Gastrocnemius medialis (tissue), 4 donors: ENCODE measurements at regions not wholly inside any gene's neighbourhood (a gene's known extent, or its start where the extent isn't known, plus 50 kb on each side); places are given as distances from the start of the nearest gene placed in this dataset.

Source experiments
- POLR2A ChIP-seq, 2 donors: fragments of 450-650 bp; IDR thresholded peaks; one replicate each; pipeline ENCODE4 v1.6.1; 2017; ENCODE audit warnings: antibody characterized with exemption in 2 of 2, mild to moderate bottlenecking in 2 of 2, moderate library complexity in 2 of 2
- TF ChIP-seq, protein P1 (sequence below), 5 experiments: fragments of 450-650 bp in 3 of 5; fragments of 200-600 bp in 2 of 5; sonication (generic) in 2 of 5; IDR thresholded peaks in 4 of 5; conservative IDR thresholded peaks in 1 of 5; 1 replicate in 4 of 5; 2 replicates in 1 of 5; pipeline ENCODE4 v1.5.1; 2016 to 2019; ENCODE audit warnings: antibody characterized with exemption in 5 of 5, mild to moderate bottlenecking in 3 of 5, moderate library complexity in 3 of 5

DNA sequence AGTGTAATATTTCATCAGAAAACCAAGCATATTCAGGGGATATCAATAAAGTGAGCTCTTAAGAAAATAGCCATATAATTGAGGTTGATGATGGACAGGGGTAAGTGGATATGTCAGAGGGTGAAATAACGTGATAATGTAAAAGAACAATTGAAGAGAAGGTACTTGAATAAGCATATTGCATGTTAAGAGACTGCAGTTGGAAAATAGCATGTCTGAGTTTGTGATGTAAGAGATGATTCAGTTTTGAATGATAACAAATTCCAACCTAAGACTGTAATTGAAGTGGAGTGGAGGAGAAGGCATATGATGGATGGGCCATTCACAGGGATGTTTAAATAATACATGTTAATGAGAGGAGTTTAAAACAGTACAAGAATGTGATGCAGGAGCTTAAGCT, 1633.5 kb downstream of the SLITRK1 start:
- TF ChIP-seq, protein P1, sequence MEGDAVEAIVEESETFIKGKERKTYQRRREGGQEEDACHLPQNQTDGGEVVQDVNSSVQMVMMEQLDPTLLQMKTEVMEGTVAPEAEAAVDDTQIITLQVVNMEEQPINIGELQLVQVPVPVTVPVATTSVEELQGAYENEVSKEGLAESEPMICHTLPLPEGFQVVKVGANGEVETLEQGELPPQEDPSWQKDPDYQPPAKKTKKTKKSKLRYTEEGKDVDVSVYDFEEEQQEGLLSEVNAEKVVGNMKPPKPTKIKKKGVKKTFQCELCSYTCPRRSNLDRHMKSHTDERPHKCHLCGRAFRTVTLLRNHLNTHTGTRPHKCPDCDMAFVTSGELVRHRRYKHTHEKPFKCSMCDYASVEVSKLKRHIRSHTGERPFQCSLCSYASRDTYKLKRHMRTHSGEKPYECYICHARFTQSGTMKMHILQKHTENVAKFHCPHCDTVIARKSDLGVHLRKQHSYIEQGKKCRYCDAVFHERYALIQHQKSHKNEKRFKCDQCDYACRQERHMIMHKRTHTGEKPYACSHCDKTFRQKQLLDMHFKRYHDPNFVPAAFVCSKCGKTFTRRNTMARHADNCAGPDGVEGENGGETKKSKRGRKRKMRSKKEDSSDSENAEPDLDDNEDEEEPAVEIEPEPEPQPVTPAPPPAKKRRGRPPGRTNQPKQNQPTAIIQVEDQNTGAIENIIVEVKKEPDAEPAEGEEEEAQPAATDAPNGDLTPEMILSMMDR (IDR thresholded peaks at IDR 0.05 in 4 of 5, conservative IDR thresholded peaks at IDR 0.05 in 1 of 5): no peak
- TF ChIP-seq POLR2A (IDR thresholded peaks at IDR 0.05): no peak
